Keratinocyte (primary cell): ENCODE measurements at regions not wholly inside any gene's neighbourhood (a gene's known extent, or its start where the extent isn't known, plus 50 kb on each side); places are given as distances from the start of the nearest gene placed in this dataset.

ENCODE experiments used
- DNase-seq: peaks from one replicate; pipeline ENCODE4 v3.0.0-alpha.2; 2011; ENCODE audit warnings: low read depth, missing footprints, low spot score
- FAIRE-seq: peaks from 2 replicates; lab custom pipeline; 2011; peaks lifted over from hg19 to GRCh38; lab: Jason Lieb, UNC
- H2AFZ ChIP-seq: 2 replicates; pipeline ENCODE4 v1.6.0; 2012; ENCODE audit warnings: low read length, control low read depth, inconsistent platforms; ENCODE audit not compliant: control insufficient read depth
- H3K27ac ChIP-seq: 2 replicates; pipeline ENCODE4 v1.5.1; 2011; ENCODE audit warnings: low read length; ENCODE audit not compliant: control insufficient read depth, insufficient read depth
- H3K27me3 ChIP-seq: 3 replicates; pipeline ENCODE4 v1.6.0; 2011; ENCODE audit warnings: low read length; ENCODE audit not compliant: control insufficient read depth, insufficient read depth; ENCODE audit errors: extremely low read depth
- H3K36me3 ChIP-seq, 2 experiments: 2 replicates in 1 of 2; 3 replicates in 1 of 2; pipeline ENCODE4 v1.5.1; 2011; ENCODE audit warnings: low read length in 2 of 2, mild to moderate bottlenecking in 1 of 2; ENCODE audit not compliant: control insufficient read depth in 2 of 2, insufficient read depth in 2 of 2; ENCODE audit errors: extremely low read depth in 1 of 2
- H3K4me1 ChIP-seq: 3 replicates; pipeline ENCODE4 v1.5.1; 2011; ENCODE audit warnings: low read length; ENCODE audit not compliant: control insufficient read depth, insufficient read depth; ENCODE audit errors: extremely low read depth
- H3K4me2 ChIP-seq: 3 replicates; pipeline ENCODE4 v1.6.0; 2011; ENCODE audit warnings: low read depth, low read length; ENCODE audit not compliant: control insufficient read depth, insufficient read depth; ENCODE audit errors: extremely low read depth
- H3K4me3 ChIP-seq, 3 experiments: fragments of 200-600 bp in 1 of 3; sonication (generic) in 1 of 3; 2 replicates in 2 of 3; 3 replicates in 1 of 3; pipeline ENCODE4 v1.5.1; 2011 to 2016; ENCODE audit warnings: low read length in 3 of 3, mild to moderate bottlenecking in 3 of 3, control low read depth in 2 of 3, inconsistent platforms in 1 of 3, low read depth in 1 of 3, mixed read lengths in 1 of 3, mixed run types in 1 of 3, moderate library complexity in 1 of 3; ENCODE audit not compliant: control insufficient read depth in 2 of 3, insufficient read depth in 2 of 3; ENCODE audit errors: extremely low read depth in 1 of 3
- H3K79me2 ChIP-seq: 2 replicates; pipeline ENCODE4 v1.6.0; 2012; ENCODE audit warnings: low read length; ENCODE audit not compliant: control insufficient read depth, insufficient read depth
- H3K9ac ChIP-seq: 3 replicates; pipeline ENCODE4 v1.6.0; 2011; ENCODE audit warnings: low read length; ENCODE audit not compliant: control insufficient read depth, insufficient read depth; ENCODE audit errors: extremely low read depth
- H3K9me1 ChIP-seq: 3 replicates; pipeline ENCODE4 v1.6.0; 2011; ENCODE audit warnings: low read length; ENCODE audit not compliant: control insufficient read depth, insufficient read depth; ENCODE audit errors: extremely low read depth
- H3K9me3 ChIP-seq: 2 replicates; pipeline ENCODE4 v1.5.1; 2012; ENCODE audit warnings: low read depth, low read length; ENCODE audit not compliant: control insufficient read depth
- H4K20me1 ChIP-seq: 3 replicates; pipeline ENCODE4 v1.6.0; 2011; ENCODE audit warnings: low read length; ENCODE audit not compliant: control insufficient read depth, insufficient read depth; ENCODE audit errors: extremely low read depth
- CTCF ChIP-seq, 3 experiments: IDR thresholded peaks in 1 of 3; conservative IDR thresholded peaks in 1 of 3; optimal IDR thresholded peaks in 1 of 3; 2 replicates in 2 of 3; 3 replicates in 1 of 3; pipeline versions ENCODE3 to v1.5.1; 2011; ENCODE audit warnings: low read length in 3 of 3, mild to moderate bottlenecking in 3 of 3, moderate library complexity in 2 of 3, control low read depth in 1 of 3, inconsistent platforms in 1 of 3; ENCODE audit not compliant: insufficient read depth in 2 of 3; ENCODE audit errors: extremely low read depth in 1 of 3
- EZH2 ChIP-seq: IDR thresholded peaks from one replicate; pipeline ENCODE4 v1.6.1; 2012; ENCODE audit warnings: inconsistent platforms, mild to moderate bottlenecking, low read length, moderate library complexity
- dilution Hi-C: fragments of 300-500 bp; cut with MboI; formaldehyde crosslinking; loops from one replicate; pipeline ENCODE4 v1.7.0; 2020; ENCODE audit warnings: low sequenced_read_pairs; ENCODE audit not compliant: extremely low pct_ligation_motif_present

DNA sequence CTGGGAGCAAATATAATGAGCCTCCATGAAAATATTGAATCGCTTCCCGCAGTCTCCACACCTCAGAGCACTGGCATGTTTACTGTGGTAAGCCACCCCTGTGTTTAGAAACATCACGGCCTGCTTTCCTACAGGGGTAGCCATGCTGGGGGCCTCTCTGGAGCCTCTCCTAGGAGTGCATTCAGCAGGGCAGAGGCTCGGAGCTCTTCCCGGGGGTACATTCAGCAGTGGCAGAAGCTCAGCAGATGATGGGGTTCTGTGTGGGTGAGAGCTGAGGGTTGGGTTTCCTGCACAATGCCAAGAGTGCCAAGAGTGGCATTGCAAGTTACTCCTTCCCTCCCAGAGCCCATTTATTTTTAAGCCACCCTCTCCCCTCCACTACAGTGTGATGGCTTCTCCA is 386.6 kb downstream of the SEC14L1 start:
- no peak for TF ChIP-seq EZH2
- TF ChIP-seq CTCF (optimal IDR thresholded peaks at IDR 0.05 in 1 of 3, IDR thresholded peaks at IDR 0.05 in 1 of 3, conservative IDR thresholded peaks at IDR 0.05 in 1 of 3; ENCODE audit: extremely low read depth in 1 of 3, insufficient read depth in 2 of 3, low read length in 3 of 3) = no peak
- H4K20me1 ChIP-seq = no peaks in the 10 kb centered on the region
- H2AFZ ChIP-seq = no peak overlapping the region
- H3K27me3 ChIP-seq = peaks cover 33% of the 10 kb centered on the region
- no peak overlapping the region for H3K9ac ChIP-seq
- H3K9me3 ChIP-seq = no peaks in the 10 kb centered on the region
- dilution Hi-C loops = no loop called here
- H3K9me1 ChIP-seq = no peaks in the 10 kb centered on the region
- no peak overlapping the region for H3K4me3 ChIP-seq
- no peak overlapping the region for H3K27ac ChIP-seq
- no peaks in the 10 kb centered on the region for H3K36me3 ChIP-seq
- H3K4me1 ChIP-seq = no peaks in the 10 kb centered on the region
- no peaks in the 10 kb centered on the region for H3K79me2 ChIP-seq
- peak overlapping the region; percentile 50 for H3K4me2 ChIP-seq
- DNase-seq (no peak), FAIRE-seq (no peak)

- DNase-seq = no peak
- FAIRE-seq = no peak
- Histone ChIP-seq H3K27ac (no peak overlapping the region), H3K36me3 (no peaks in the 10 kb centered on the region), H4K20me1 (no peaks in the 10 kb centered on the region), H3K9me1 (no peaks in the 10 kb centered on the region), H3K4me2 (peak overlapping the region; percentile 50), H3K27me3 (peaks cover 33% of the 10 kb centered on the region), H2AFZ (no peak overlapping the region), H3K9me3 (no peaks in the 10 kb centered on the region), H3K4me3 (no peak overlapping the region), H3K4me1 (no peaks in the 10 kb centered on the region), H3K79me2 (no peaks in the 10 kb centered on the region), H3K9ac (no peak overlapping the region)
- no peak for TF ChIP-seq CTCF (optimal IDR thresholded peaks at IDR 0.05 in 1 of 3, IDR thresholded peaks at IDR 0.05 in 1 of 3, conservative IDR thresholded peaks at IDR 0.05 in 1 of 3; ENCODE audit: extremely low read depth in 1 of 3, insufficient read depth in 2 of 3, low read length in 3 of 3)
- TF ChIP-seq EZH2 = no peak
- dilution Hi-C loops = no loop called here
Observed at GRCh38 chr17:77527836-77528505, 387.2 kb downstream of the SEC14L1 start.
